ENCODE measurements at regions not wholly inside any gene's neighbourhood (a gene's known extent, or its start where the extent isn't known, plus 50 kb on each side); places are given as distances from the start of the nearest gene placed in this dataset.

DNA sequence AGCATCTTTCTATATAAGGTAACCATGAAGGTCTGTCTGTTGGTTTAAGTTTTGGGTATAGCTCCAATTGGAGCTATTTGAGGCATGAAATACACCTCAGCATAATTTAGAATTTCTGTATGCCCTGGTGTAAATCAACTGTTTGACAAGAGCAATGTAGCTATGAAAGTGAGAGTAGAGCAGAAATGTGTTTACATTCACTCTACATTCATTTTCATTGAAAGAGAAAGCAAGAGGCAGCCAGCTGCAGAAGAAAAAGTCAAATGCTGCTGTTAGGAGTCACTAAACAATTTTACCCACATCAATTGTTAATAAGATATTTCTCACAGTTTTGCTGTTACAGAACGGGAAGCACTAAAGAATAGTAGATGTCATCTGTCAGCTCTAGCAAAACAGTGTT is 252.5 kb downstream of the SLC6A15 start:
- TF ChIP-seq CTCF (tag by site-specific recombination; IDR thresholded peaks at IDR 0.05) (no peak), ZNF121 (tag by site-specific recombination; IDR thresholded peaks at IDR 0.05) (no peak), MYNN (tag by site-specific recombination; IDR thresholded peaks at IDR 0.05; ENCODE audit: borderline replicate concordance) (no peak), RBAK (tag by site-specific recombination; IDR thresholded peaks at IDR 0.05) (no peak), YY1 (tag by site-specific recombination; IDR thresholded peaks at IDR 0.05) (no peak), ZNF558 (tag by site-specific recombination; IDR thresholded peaks at IDR 0.05) (no peak), ZNF626 (tag by site-specific recombination; IDR thresholded peaks at IDR 0.05) (no peak)
- TF ChIP-seq, protein P1, sequence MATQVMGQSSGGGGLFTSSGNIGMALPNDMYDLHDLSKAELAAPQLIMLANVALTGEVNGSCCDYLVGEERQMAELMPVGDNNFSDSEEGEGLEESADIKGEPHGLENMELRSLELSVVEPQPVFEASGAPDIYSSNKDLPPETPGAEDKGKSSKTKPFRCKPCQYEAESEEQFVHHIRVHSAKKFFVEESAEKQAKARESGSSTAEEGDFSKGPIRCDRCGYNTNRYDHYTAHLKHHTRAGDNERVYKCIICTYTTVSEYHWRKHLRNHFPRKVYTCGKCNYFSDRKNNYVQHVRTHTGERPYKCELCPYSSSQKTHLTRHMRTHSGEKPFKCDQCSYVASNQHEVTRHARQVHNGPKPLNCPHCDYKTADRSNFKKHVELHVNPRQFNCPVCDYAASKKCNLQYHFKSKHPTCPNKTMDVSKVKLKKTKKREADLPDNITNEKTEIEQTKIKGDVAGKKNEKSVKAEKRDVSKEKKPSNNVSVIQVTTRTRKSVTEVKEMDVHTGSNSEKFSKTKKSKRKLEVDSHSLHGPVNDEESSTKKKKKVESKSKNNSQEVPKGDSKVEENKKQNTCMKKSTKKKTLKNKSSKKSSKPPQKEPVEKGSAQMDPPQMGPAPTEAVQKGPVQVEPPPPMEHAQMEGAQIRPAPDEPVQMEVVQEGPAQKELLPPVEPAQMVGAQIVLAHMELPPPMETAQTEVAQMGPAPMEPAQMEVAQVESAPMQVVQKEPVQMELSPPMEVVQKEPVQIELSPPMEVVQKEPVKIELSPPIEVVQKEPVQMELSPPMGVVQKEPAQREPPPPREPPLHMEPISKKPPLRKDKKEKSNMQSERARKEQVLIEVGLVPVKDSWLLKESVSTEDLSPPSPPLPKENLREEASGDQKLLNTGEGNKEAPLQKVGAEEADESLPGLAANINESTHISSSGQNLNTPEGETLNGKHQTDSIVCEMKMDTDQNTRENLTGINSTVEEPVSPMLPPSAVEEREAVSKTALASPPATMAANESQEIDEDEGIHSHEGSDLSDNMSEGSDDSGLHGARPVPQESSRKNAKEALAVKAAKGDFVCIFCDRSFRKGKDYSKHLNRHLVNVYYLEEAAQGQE (tag by site-specific recombination; IDR thresholded peaks at IDR 0.05) = no peak
